ENCODE measurements at regions not wholly inside any gene's neighbourhood (a gene's known extent, or its start where the extent isn't known, plus 50 kb on each side); places are given as distances from the start of the nearest gene placed in this dataset.
"Not testable (repeated sequence)": the region's sequence is repeated elsewhere in the genome, so short reads cannot be mapped to it uniquely, and the experiment has no call there.

DNA sequence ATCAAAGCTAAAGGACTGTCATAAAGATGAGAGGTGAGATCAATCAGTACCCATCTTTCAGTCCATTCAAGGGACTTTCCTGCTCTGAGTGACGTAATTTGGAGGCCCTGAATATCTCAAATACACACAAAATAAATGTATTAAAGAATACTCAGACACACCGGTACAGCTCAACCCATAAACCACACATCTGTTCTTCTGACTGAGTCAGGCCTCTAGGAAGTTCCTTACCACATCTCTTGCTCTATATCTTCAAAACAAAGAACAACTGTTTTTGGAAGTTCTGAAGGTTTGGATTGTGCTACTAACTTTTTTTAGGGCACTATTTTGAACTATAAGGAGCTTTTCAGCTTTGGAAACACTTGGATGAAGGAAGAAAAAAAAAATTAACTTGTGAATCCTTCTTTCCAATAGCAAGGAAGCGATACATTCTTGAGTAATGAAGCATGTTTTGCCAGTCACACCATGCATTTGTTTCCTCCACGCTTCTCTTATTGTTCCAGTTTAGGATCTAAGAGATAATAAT lies 866.5 kb upstream of the VRK2 start:
- DNase-seq (ENCODE audit: low read depth) = no peak

DNA sequence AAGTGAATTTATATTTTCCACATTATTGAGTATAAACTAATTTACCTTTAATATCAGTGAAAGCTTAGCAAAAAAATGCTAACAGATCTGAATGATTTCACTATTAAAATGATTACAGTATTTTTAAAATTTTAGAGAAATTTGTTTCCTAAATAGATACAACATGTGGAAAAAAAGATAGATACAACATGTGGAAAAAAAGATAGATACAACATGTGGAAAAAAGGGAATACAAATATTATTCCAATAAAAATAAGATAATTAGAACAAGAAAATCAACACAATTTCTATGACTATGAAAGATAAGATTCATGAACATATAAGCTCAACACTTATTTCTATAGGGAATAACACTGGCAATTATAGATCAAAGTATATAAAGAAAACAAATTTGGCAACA lies 865.9 kb upstream of the VRK2 start:
- DNase-seq (ENCODE audit: low read depth) = no peak

DNA sequence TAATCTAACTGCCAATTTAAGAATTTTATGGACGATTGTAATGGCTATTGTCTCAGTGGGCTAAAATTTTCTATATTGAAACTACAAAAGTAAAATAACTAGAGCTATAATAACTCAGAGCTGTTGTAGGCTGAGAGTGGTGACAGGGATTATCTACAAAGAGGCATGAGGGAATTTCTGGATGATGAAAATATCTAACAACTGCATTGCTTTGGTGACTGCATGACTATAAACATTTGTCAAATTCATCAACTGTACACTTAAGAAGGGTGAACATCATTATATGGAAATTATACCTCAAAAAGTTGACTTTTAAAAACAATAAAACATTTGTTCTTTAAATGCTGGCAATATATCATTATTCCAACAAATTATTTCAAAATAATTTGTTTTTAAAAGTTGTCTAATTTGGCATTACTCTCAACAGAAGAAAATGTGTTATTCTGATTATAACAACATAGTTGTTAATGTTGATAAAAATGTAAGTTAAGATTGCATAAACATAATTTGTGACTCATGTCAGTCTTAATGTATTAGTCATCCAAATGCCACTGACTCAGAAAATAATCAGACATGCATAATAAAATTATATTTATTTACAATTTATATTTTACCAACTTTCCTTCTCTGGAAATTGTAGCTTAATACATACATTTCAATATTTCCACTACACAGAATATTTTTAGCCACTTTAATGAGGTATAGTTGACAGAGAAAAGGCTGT lies 865.1 kb upstream of the VRK2 start:
- DNase-seq (ENCODE audit: low read depth) = no peak

DNA sequence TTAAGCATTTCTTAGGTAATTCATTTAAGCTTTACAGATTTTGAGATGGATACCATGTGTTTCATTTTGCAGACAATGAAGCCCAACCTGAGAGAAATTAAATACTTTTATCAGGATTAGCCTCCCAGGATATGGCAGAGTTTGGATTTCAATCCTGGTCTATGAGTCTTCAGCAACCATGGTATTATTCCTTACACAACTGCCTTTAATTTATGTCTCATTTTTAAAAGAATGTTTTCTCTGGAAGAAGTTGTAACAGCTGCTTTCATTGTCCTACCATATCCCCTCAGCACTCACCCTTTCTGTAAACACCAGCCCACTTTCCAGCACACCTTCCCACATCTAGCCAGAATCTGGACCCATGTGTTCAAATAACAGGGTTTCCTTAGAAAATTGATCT lies 863.7 kb upstream of the VRK2 start:
- DNase-seq (ENCODE audit: low read depth) = no peak

DNA sequence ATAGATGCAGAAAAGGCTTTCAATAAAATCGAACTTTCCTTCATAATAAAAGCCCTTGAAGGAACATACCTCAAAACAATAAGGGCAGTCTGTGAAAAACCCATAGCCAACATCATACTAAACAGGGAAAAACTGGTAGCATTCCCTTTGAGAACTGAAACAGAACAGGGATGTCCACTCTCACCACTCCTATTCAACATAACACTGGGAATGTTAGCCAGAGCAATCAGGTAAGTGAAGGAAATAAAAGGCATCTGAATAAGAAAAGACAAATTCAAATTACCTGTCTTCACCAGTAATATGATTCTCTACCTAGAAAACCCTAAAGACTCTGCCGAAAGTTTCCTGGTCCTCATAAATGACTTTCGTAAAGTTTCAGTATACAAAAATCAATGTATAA lies 861.0 kb upstream of the VRK2 start:
- DNase-seq (ENCODE audit: low read depth) = no peak

- DNase-seq (ENCODE audit: low read depth) = no peak
These were observed 856.6 kb upstream of the VRK2 start for GRCh38 chr2:57190007-57190406.

DNA sequence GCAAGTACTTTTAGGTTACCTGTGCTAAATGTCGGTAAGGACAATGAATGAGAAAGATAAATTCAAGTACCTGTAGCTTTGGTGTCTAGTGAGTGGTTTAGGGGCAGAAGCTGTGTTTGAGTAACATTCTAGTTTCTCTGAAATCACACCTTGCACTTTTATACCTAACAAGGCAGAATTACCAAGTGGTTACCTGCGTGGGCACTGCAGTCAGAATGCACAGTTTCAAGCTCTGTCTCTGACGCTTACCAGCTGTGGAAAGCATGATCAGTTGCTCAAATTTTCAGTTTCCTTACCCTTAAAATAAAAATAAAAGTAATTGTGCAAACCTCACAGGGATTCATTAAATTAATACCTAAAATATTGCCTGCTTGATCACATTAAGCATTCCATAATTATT lies 846.9 kb upstream of the VRK2 start:
- DNase-seq (ENCODE audit: low read depth) = no peak

GRCh38 chr2:57204364-57204763 lies 842.2 kb upstream of the VRK2 start:
- DNase-seq (ENCODE audit: low read depth) = no peak

GRCh38 chr2:57205241-57205640 lies 841.4 kb upstream of the VRK2 start:
- no peak for DNase-seq (ENCODE audit: low read depth)

DNA sequence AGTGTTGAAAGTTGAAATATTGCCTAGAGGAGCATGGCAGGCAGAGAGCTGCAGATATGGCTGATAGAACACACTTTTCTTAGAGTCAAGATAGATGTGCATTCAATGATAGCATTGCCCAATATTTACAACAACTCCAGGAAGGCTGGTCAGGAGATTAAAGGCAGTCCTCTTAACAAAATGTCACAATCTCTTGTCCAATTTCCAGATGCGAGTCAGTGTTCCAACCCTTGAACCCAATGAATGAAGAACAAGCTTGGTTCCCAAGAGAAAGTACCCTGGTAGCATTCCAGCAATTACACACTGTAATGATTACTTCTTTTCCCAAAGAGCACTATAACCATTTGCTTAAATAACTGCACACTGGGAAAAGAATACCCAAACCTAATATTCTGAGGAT lies 839.4 kb upstream of the VRK2 start:
- no peak for DNase-seq (ENCODE audit: low read depth)

DNA sequence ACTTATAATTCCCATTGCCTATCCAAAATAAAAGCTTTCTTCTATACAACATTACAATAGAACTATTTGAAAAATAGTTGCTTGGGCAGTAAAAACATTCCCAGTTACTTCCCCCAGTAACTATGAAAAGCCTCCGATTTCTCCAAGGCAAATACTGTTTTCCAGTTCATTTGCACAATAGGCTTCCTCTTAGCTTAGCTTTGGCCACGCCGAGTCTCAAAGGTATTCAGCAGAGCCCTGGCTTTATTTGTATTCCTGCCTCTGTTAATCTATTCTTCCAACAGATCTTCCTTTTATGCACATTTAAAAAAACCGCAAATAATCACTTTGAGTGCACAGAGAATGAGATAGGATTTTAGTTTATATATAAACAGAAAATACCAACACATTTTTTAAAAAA lies 836.8 kb upstream of the VRK2 start:
- no peak for DNase-seq (ENCODE audit: low read depth)

GRCh38 chr2:57210855-57211254 lies 835.8 kb upstream of the VRK2 start:
- no peak for DNase-seq (ENCODE audit: low read depth)

- no peak for DNase-seq (ENCODE audit: low read depth)
These were observed 829.6 kb upstream of the VRK2 start for GRCh38 chr2:57217013-57217412.

DNA sequence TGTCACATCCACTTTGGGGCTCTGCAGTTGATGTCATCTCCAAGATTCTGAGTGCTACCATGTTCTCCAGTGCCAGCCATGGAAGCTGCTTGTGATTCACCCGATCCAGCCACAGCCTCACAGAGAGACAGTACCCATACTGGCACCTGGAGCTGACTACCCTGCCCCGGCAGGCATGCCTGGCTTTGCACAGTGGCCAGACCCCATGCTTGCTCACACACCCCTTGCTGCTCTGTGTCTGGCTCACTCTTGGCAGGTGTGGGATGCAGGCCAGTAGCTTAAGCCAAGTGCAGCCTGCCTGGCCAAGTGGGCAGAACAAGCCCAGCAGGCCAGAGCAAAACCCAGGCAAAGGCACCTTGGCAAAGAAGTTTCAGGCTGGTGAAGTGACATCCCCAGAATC lies 828.4 kb upstream of the VRK2 start:
- DNase-seq (ENCODE audit: low read depth) = no peak

DNA sequence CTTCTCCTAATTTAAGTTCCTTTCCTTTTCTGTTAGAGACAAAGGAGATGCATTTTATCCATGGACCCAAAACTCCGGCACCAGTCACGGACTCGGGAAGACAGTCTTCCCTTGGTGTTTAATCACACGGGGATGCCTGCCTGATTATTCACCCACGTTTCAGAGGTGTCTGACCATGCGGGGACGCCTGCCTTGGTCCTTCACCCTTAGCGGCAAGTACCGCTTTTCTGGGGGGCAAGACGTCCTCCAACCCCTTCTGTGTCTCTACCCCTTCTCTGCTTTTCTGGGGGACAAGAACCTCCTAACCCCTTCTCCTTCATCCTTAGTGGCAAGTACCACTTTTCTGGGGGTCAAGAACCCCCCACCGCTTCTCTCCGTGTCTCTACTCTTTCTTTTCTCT lies 816.9 kb upstream of the VRK2 start:
- not testable (repeated sequence) for DNase-seq (ENCODE audit: low read depth)

GRCh38 chr2:57232341-57232740 lies 814.3 kb upstream of the VRK2 start:
- not testable (repeated sequence) for DNase-seq (ENCODE audit: low read depth)

DNA sequence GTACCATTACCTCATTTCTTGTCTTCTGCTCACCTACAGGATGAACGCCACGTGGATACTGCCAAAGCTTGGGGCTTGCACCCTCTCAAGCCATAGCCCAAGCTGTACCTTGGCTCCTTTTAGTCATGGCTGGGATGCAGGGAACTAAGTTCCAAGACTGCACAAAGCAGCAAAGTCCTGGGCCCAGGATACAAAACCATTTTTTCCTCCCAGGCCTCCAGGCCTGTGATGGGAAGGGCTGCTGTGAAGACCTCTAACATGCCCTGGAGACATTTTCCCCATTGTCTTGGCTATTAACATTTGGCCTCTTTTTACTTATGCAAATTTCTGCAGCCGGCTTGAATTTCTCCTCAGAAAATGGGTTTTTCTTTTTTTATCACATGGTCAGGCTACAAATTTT lies 795.1 kb upstream of the VRK2 start:
- DNase-seq (ENCODE audit: low read depth) = not testable (repeated sequence)

DNA sequence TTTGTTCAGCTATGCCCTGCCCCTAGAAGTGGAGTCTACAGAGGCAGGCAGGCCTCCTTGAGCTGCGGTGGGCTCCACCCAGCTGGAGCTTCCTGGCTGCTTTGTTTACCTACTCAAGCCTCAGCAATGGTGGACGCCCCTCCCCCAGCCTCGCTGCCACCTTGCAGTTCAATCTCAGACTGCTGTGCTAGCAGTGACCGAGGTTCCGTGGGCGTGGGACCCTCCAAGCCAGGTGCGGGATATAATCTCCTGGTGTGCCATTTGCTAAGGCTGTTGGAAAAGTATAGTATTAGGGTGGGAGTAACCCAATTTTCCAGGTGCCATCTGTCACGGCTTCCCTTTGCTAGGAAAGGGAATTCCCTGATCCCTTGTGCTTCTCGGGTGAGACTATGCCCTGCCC lies 770.2 kb upstream of the VRK2 start:
- DNase-seq (ENCODE audit: low read depth) = not testable (repeated sequence)

GRCh38 chr2:57278451-57278850 lies 768.2 kb upstream of the VRK2 start:
- DNase-seq (ENCODE audit: low read depth) = no peak

- no peak for DNase-seq (ENCODE audit: low read depth)
These were observed 755.4 kb upstream of the VRK2 start for GRCh38 chr2:57291209-57291608.

- no peak for DNase-seq (ENCODE audit: low read depth)
These were observed 749.6 kb upstream of the VRK2 start for GRCh38 chr2:57296795-57297517.

GRCh38 chr2:57313678-57314077 lies 732.9 kb upstream of the VRK2 start:
- DNase-seq (ENCODE audit: low read depth) = no peak

GRCh38 chr2:57314682-57315081 lies 731.9 kb upstream of the VRK2 start:
- DNase-seq (ENCODE audit: low read depth) = no peak

DNA sequence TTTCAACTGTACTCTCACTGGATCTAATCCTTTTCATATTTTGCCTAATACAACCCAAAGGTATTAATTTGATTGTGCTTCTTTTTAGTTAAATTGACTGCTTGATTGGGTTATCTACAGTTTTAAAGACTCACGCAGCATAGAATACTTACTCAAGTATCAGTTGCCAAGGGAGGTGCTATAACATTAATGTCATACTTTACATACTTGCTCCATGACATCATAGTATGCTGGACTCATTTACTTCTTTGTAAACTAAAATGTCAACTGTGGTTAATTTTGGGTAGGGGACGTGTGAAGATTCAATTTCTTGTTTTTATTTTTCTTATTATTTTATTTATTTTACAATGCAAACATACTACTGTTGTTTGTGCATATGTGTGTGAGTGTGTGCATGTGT lies 716.2 kb upstream of the VRK2 start:
- DNase-seq (ENCODE audit: low read depth) = no peak

Measured in activated T-helper 1 cell treated with Interleukin-2 at 50 U/mL for 16 hours (primary cell).